Adrenal gland (tissue), 9 donors: ENCODE measurements at regions not wholly inside any gene's neighbourhood (a gene's known extent, or its start where the extent isn't known, plus 50 kb on each side); places are given as distances from the start of the nearest gene placed in this dataset.

Experiments used
- DNase-seq, 7 donors: peaks; one replicate each; pipeline ENCODE4 v3.0.0-alpha.2; 2019 to 2020
- H3K27ac ChIP-seq, 5 donors: fragments of 200-600 bp; sonication (generic) in 4 of 5; 1 replicate in 3 of 5; 2 replicates in 2 of 5; pipeline versions ENCODE4 v1.5.1 to v1.8.0; 2016 to 2020; ENCODE audit warnings: mild to moderate bottlenecking in 1 of 5
- H3K27me3 ChIP-seq: fragments of 200-600 bp; 2 replicates; pipeline ENCODE4 v1.8.0; 2021
- H3K36me3 ChIP-seq, 2 donors: fragments of 200-600 bp; replicated peaks in 1 of 2; 1 replicate in 1 of 2; 2 replicates in 1 of 2; pipeline versions ENCODE4 v1.5.1 to v1.8.0; 2018 to 2022
- H3K4me1 ChIP-seq, 2 donors: fragments of 200-600 bp; replicated peaks in 1 of 2; 1 replicate in 1 of 2; 2 replicates in 1 of 2; pipeline versions ENCODE4 v1.5.1 to v1.8.0; 2018 to 2021
- H3K4me3 ChIP-seq, 4 donors: fragments of 200-600 bp; sonication (generic) in 3 of 4; one replicate each; pipeline ENCODE4 v1.5.1; 2016 to 2018
- H3K9me3 ChIP-seq, 3 donors: fragments of 200-600 bp; sonication (generic) in 1 of 3; replicated peaks in 1 of 3; 1 replicate in 2 of 3; 2 replicates in 1 of 3; pipeline versions ENCODE4 v1.5.1 to v1.8.0; 2016 to 2021
- POLR2A ChIP-seq, 2 donors: fragments of 450-650 bp; IDR thresholded peaks; one replicate each; pipeline ENCODE4 v1.6.1; 2017; ENCODE audit warnings: antibody characterized with exemption in 2 of 2, mild to moderate bottlenecking in 2 of 2, moderate library complexity in 1 of 2
- WGBS, 4 donors: extraction: QIAGEN DNeasy Blood & Tissue Kit in 2 of 4; methylation state at CpG; one replicate each; pipeline versions ENCODE4 v1.1.5 to v1.1.7; 2013 to 2017; 5-methylcytosine and 5-hydroxymethylcytosine counted together
- intact Hi-C, 2 donors: fragments of 100-400 bp; cut with DNase I; formaldehyde crosslinking; loops; one replicate each; pipeline versions ENCODE4 v1.14.1 to v1.15.0; 2022 to 2023
- TF ChIP-seq, protein P1 (sequence below), 6 experiments: fragments of 450-650 bp in 4 of 6; fragments of 200-600 bp in 2 of 6; sonication (generic) in 1 of 6; IDR thresholded peaks; 1 replicate in 5 of 6; 2 replicates in 1 of 6; pipeline versions ENCODE4 v1.5.1 to v1.8.0; 2016 to 2021; ENCODE audit warnings: antibody characterized with exemption in 6 of 6, mild to moderate bottlenecking in 2 of 6, moderate library complexity in 1 of 6
- donor health status: healthy with polysubstance abuse.
- donor health status: Bipolar disorder and iron deficiency.
- donor health status: DM: yes; HTN: yes; CAD: no.
- donor health status: DM: no; HTN: no; CAD: no.
- donor health status: DM: no; HTN: no; CAD: no.

DNA sequence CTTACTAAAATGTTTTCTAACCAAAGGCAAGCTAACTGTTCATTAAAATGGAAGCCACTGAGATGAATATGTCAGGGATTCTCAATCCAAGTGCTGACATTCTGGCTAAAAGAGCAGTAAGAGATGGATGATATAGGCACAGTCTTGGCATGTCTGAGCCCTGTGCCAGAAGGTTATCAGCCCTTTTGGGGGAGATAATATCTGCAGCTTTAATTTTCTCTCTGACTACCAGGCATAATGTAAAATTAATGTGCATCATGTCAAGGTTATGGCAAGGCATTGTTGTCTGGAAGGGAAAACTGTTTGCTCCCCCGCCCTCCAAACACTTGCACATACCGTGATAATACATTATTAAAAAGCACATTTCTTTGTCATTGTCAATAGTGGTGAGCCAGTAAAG is 609.8 kb downstream of the ZNF608 start:
- intact Hi-C loops: no loop called here
- 28 to 52% (median 50%) methylated on average over 2 of the region's 2 CpGs for WGBS, 4 donors
- no peak for DNase-seq

DNA sequence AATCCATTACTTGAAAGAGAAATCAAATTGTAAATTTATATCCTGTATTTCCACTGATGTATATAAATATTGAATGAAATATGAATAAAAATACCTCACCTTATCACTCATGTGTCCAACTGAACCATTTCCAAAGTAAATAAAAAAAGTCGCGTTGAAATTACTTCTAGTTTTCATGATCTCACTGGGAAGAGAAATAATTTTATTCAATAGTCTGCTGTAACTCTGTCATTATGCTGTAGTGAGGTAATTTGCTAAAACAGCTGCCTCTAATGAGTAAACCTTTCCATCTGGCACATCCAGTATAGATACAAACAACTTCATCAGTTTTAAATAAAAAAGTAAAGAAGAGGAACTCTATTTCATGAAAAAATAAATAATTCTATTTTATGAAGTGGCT is 611.5 kb downstream of the ZNF608 start:
- H3K36me3 ChIP-seq: no peaks in the 10 kb centered on the region
- H3K4me1 ChIP-seq: no peaks in the 10 kb centered on the region
- H3K9me3 ChIP-seq: no peaks in the 10 kb centered on the region
- TF ChIP-seq POLR2A (IDR thresholded peaks at IDR 0.05): no peak
- TF ChIP-seq, protein P1, sequence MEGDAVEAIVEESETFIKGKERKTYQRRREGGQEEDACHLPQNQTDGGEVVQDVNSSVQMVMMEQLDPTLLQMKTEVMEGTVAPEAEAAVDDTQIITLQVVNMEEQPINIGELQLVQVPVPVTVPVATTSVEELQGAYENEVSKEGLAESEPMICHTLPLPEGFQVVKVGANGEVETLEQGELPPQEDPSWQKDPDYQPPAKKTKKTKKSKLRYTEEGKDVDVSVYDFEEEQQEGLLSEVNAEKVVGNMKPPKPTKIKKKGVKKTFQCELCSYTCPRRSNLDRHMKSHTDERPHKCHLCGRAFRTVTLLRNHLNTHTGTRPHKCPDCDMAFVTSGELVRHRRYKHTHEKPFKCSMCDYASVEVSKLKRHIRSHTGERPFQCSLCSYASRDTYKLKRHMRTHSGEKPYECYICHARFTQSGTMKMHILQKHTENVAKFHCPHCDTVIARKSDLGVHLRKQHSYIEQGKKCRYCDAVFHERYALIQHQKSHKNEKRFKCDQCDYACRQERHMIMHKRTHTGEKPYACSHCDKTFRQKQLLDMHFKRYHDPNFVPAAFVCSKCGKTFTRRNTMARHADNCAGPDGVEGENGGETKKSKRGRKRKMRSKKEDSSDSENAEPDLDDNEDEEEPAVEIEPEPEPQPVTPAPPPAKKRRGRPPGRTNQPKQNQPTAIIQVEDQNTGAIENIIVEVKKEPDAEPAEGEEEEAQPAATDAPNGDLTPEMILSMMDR (IDR thresholded peaks at IDR 0.05): no peak
- no peak for DNase-seq
- WGBS, 4 donors: 52 to 68% (median 61%) methylated on average over 2 of the region's 2 CpGs
- intact Hi-C loops: no loop called here
- H3K27ac ChIP-seq: no peak overlapping the region
- H3K4me3 ChIP-seq: no peak overlapping the region
- H3K27me3 ChIP-seq: no peaks in the 10 kb centered on the region

More for the DNA sequence above, 609.8 kb downstream of the ZNF608 start:
- Histone ChIP-seq H3K9me3 (no peaks in the 10 kb centered on the region), H3K4me3 (no peak overlapping the region), H3K27ac (no peak overlapping the region), H3K27me3 (no peaks in the 10 kb centered on the region), H3K4me1 (no peaks in the 10 kb centered on the region), H3K36me3 (no peaks in the 10 kb centered on the region)
- no peak for TF ChIP-seq POLR2A (IDR thresholded peaks at IDR 0.05)
- TF ChIP-seq, protein P1 (IDR thresholded peaks at IDR 0.05): no peak

DNA sequence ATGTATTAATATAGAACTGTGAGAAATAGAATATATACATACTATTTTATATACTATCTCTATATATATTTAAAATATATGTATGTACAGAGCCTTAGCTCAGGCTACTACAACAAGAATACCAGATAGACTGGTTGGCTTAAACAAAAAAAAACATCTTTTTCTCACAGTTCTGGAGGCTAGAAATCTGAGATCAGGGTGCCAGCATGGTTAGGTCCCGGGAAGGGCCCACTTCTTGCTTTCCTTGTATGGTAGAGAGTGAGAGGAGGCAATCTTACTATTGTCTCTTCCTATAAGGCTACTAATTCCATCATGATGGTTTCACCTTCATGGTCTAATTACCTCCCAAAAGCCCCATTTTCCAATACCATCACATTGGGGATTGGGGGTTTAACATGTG is 613.0 kb downstream of the ZNF608 start:
- Histone ChIP-seq H3K27me3 (no peaks in the 10 kb centered on the region), H3K4me3 (no peak overlapping the region), H3K27ac (no peak overlapping the region), H3K36me3 (no peaks in the 10 kb centered on the region), H3K4me1 (no peaks in the 10 kb centered on the region), H3K9me3 (no peaks in the 10 kb centered on the region)
- 86 to 100% (median 93%) methylated on average over 1 of the region's 1 CpG for WGBS, 4 donors
- DNase-seq: no peak
- intact Hi-C loops: no loop called here
- no peak for TF ChIP-seq POLR2A (IDR thresholded peaks at IDR 0.05)
- TF ChIP-seq, protein P1 (IDR thresholded peaks at IDR 0.05): no peak

DNA sequence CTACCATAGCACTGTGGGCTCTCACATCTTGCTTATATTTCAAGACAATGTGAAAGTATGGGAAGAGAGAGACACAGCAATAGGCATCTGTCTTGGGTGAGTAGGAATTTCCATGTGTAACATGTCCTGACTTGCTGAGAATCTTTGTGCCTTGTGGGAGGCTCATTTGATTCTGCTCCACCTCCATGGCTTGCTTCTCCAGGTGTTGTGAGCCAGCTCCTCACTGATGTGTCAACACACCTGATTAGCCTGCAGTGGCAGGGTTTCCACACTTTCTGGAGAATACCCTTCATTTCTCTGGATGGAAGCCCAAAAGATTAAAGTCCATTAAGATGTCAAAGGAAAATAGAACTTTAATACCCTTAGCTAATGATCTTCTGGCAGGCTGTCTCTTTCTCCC is 613.6 kb downstream of the ZNF608 start:
- Histone ChIP-seq H3K27ac (no peak overlapping the region), H3K4me3 (no peak overlapping the region), H3K9me3 (no peaks in the 10 kb centered on the region), H3K27me3 (no peaks in the 10 kb centered on the region), H3K4me1 (peaks cover 0 to 4% of the 10 kb centered on the region in 2 donors), H3K36me3 (no peaks in the 10 kb centered on the region)
- TF ChIP-seq, protein P1 (IDR thresholded peaks at IDR 0.05): no peak
- no peak for TF ChIP-seq POLR2A (IDR thresholded peaks at IDR 0.05)
- DNase-seq: no peak
- intact Hi-C loops: no loop called here
